ENCODE measurements at regions not wholly inside any gene's neighbourhood (a gene's known extent, or its start where the extent isn't known, plus 50 kb on each side); places are given as distances from the start of the nearest gene placed in this dataset.

DNA sequence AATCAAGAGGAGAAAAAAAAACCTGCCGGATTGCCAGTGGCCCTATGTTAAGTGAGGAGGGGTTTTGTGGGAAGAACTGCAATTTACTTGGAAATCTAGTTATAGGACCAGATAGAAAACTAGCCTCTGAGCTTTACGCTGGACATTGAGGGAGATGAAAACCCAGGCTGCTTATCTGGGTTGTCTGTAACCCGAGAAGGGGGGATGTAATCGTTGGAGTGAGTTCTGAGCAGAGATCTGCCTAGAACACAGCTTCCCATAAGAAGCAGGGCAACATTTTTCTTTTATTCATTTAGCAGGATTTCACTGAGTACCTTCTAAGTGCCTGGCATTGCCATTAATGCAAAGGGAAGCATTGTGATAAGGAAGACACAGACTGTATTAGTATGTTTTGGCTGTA, 70.6 kb downstream of the KATNIP start (continued):
- TF ChIP-seq, protein P1, sequence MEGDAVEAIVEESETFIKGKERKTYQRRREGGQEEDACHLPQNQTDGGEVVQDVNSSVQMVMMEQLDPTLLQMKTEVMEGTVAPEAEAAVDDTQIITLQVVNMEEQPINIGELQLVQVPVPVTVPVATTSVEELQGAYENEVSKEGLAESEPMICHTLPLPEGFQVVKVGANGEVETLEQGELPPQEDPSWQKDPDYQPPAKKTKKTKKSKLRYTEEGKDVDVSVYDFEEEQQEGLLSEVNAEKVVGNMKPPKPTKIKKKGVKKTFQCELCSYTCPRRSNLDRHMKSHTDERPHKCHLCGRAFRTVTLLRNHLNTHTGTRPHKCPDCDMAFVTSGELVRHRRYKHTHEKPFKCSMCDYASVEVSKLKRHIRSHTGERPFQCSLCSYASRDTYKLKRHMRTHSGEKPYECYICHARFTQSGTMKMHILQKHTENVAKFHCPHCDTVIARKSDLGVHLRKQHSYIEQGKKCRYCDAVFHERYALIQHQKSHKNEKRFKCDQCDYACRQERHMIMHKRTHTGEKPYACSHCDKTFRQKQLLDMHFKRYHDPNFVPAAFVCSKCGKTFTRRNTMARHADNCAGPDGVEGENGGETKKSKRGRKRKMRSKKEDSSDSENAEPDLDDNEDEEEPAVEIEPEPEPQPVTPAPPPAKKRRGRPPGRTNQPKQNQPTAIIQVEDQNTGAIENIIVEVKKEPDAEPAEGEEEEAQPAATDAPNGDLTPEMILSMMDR (IDR thresholded peaks at IDR 0.05 in 2 of 3, conservative IDR thresholded peaks at IDR 0.05 in 1 of 3; ENCODE audit: borderline replicate concordance in 1 of 3, insufficient read depth in 1 of 3, low read depth in 2 of 3, low read length in 2 of 3), result no peak
- TF ChIP-seq JUND (IDR thresholded peaks at IDR 0.05) (no peak), YY1 (IDR thresholded peaks at IDR 0.05; ENCODE audit: extremely low read depth, insufficient replicate concordance, low read depth, low read length) (no peak), EZH2phosphoT487 (IDR thresholded peaks at IDR 0.05; ENCODE audit: borderline replicate concordance) (no peak)

DNA sequence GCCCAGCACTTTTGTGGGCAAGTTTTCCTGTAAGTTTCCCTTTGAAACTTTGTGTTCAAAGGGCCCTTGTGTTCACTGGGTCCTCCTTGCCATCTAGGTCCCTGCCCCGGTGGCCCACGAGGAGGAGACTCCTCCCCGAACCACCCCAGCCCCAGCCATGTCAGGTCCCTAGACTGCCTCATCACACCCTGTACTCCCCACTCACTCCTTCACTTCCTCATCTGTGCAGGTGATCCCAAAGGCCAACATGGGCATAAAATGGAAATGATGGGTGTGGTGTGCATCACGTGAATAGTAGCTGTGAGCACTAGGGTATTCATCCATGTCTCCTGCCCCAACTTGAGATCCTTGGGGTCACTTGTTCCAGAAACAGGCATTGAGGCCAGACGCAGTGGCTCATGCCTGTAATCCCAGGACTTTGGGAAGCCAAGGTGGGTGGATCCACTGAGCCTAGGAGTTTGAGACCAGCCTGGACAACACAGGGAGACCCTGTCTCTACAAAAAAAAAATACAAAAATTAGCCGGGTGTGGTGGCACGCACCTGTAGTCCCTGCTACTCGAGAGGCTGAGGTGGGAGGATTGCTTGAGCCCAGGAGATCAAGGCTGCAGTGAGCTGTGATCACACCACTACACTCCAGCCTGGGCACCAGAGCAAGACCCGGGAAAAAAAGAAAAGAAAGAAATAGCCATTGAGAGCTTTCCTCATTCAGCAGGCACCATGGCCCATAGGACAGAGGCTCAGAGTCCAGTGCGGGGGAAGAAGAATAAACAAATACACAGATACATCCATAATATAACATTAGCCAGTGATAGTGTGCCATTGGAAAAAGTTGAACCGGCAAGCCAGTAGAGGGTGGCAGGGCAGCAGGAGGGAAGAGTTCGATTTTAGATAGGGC, 74.5 kb downstream of the KATNIP start:
- H3K9me2 ChIP-seq (ENCODE audit: insufficient read depth), result no peaks in the 10 kb centered on the region
- ATAC-seq, result no peak
- no peak overlapping the region for H3K4me2 ChIP-seq (ENCODE audit: low read length)
- no peaks in the 10 kb centered on the region for H3K9me3 ChIP-seq (ENCODE audit: control insufficient read depth in 1 of 2, insufficient read depth in 1 of 2, low read depth in 1 of 2, low read length in 2 of 2)
- no peaks in the 10 kb centered on the region for H3K4me1 ChIP-seq (ENCODE audit: control insufficient read depth in 1 of 2, insufficient read depth in 2 of 2, low read length in 2 of 2)
- H3K36me3 ChIP-seq (ENCODE audit: control insufficient read depth in 1 of 2, insufficient read depth in 2 of 2, low read length in 2 of 2), result no peaks in the 10 kb centered on the region
- no peaks in the 10 kb centered on the region for H3K27me3 ChIP-seq (ENCODE audit: insufficient read depth, low read length)
- TF ChIP-seq, protein P2, sequence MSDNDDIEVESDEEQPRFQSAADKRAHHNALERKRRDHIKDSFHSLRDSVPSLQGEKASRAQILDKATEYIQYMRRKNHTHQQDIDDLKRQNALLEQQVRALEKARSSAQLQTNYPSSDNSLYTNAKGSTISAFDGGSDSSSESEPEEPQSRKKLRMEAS (IDR thresholded peaks at IDR 0.05), result no peak
- TF ChIP-seq JUND (IDR thresholded peaks at IDR 0.05), result no peak
- TF ChIP-seq POLR2AphosphoS5 (IDR thresholded peaks at IDR 0.05; ENCODE audit: low read depth, low read length), result no peak
- TF ChIP-seq, protein P3, sequence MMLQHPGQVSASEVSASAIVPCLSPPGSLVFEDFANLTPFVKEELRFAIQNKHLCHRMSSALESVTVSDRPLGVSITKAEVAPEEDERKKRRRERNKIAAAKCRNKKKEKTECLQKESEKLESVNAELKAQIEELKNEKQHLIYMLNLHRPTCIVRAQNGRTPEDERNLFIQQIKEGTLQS (IDR thresholded peaks at IDR 0.05), result no peak
- no peak for TF ChIP-seq EGR1 (IDR thresholded peaks at IDR 0.05; ENCODE audit: low read depth)
- TF ChIP-seq YY1 (IDR thresholded peaks at IDR 0.05; ENCODE audit: extremely low read depth, insufficient replicate concordance, low read depth, low read length), result no peak
- TF ChIP-seq POLR2A (IDR thresholded peaks at IDR 0.05; ENCODE audit: borderline replicate concordance, extremely low read depth, insufficient read depth, insufficient read length), result no peak
- no peak for TF ChIP-seq RAD21 (IDR thresholded peaks at IDR 0.05; ENCODE audit: low read depth)
- TF ChIP-seq, protein P4, sequence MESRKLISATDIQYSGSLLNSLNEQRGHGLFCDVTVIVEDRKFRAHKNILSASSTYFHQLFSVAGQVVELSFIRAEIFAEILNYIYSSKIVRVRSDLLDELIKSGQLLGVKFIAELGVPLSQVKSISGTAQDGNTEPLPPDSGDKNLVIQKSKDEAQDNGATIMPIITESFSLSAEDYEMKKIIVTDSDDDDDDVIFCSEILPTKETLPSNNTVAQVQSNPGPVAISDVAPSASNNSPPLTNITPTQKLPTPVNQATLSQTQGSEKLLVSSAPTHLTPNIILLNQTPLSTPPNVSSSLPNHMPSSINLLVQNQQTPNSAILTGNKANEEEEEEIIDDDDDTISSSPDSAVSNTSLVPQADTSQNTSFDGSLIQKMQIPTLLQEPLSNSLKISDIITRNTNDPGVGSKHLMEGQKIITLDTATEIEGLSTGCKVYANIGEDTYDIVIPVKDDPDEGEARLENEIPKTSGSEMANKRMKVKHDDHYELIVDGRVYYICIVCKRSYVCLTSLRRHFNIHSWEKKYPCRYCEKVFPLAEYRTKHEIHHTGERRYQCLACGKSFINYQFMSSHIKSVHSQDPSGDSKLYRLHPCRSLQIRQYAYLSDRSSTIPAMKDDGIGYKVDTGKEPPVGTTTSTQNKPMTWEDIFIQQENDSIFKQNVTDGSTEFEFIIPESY (IDR thresholded peaks at IDR 0.05; ENCODE audit: extremely low read depth, insufficient replicate concordance, low read length), result no peak
- TF ChIP-seq CEBPB (IDR thresholded peaks at IDR 0.05; ENCODE audit: low read depth), result no peak
- TF ChIP-seq, protein P1 (IDR thresholded peaks at IDR 0.05 in 2 of 3, conservative IDR thresholded peaks at IDR 0.05 in 1 of 3; ENCODE audit: borderline replicate concordance in 1 of 3, insufficient read depth in 1 of 3, low read depth in 2 of 3, low read length in 2 of 3), result no peak
- no peak for TF ChIP-seq SP1 (IDR thresholded peaks at IDR 0.05; ENCODE audit: low read depth)
- no peak for TF ChIP-seq CBX3 (IDR thresholded peaks at IDR 0.05; ENCODE audit: low read depth)
- no peak for TF ChIP-seq FOSL1 (IDR thresholded peaks at IDR 0.05; ENCODE audit: low read depth)
- no peak for TF ChIP-seq EZH2 (IDR thresholded peaks at IDR 0.05)
- TF ChIP-seq ZNF274 (IDR thresholded peaks at IDR 0.05; ENCODE audit: low read depth, low read length), result no peak
- TF ChIP-seq SIN3A (IDR thresholded peaks at IDR 0.05; ENCODE audit: low read depth), result no peak
- H2AFZ ChIP-seq (ENCODE audit: low read depth, low read length, poor library complexity, severe bottlenecking), result no peak overlapping the region
- CTCF ChIA-PET, result no interaction called here
- intact Hi-C loops (cut with micrococcal nuclease), result no loop called here
- no peaks in the 10 kb centered on the region for H3K79me2 ChIP-seq (ENCODE audit: insufficient read depth, low read length)
- no peak for DNase-seq (ENCODE audit: low read depth, low spot score)
- RAD21 ChIA-PET (ENCODE audit: low non-redundant PET in 1 of 2, low total read pairs in 2 of 2, uncharacterized antibody in 2 of 2, unreplicated experiment in 2 of 2), result no interaction called here
- no peak overlapping the region for H3K4me3 ChIP-seq (replicated peaks in 1 of 2; ENCODE audit: low read depth in 1 of 2, low read length in 2 of 2)
- no peak overlapping the region for H3K27ac ChIP-seq (ENCODE audit: low read depth, low read length)
- BruUV-seq (replicated peaks), result no TSS peak
- POLR2A ChIA-PET, result no interaction called here
- no peak overlapping the region for H3K9ac ChIP-seq (ENCODE audit: low read length)
- H4K20me1 ChIP-seq (ENCODE audit: insufficient read depth), result no peaks in the 10 kb centered on the region
